ENCODE measurements at regions not wholly inside any gene's neighbourhood (a gene's known extent, or its start where the extent isn't known, plus 50 kb on each side); places are given as distances from the start of the nearest gene placed in this dataset.
"Not testable (repeated sequence)": the region's sequence is repeated elsewhere in the genome, so short reads cannot be mapped to it uniquely, and the experiment has no call there.

GRCh38 chr1:221257548-221257947, 378.3 kb downstream of the HLX start:
- not testable (repeated sequence) for TF ChIP-seq CTCF, POLR2A (IDR thresholded peaks at IDR 0.05)

Measured in thyroid gland (tissue), 4 donors.